HepG2 (cell line): ENCODE measurements at regions not wholly inside any gene's neighbourhood (a gene's known extent, or its start where the extent isn't known, plus 50 kb on each side); places are given as distances from the start of the nearest gene placed in this dataset.

Source experiments
- ATAC-seq: fragments of 200-7000 bp; cut with Tn5 transposase; 3 replicates; pipeline ENCODE4 v1.9.1; 2020; ENCODE audit warnings: mild to moderate bottlenecking, moderate library complexity
- BruUV-seq: library from RNA; stranded (reverse); fragments of 400-500 nt; replicated peaks from 2 replicates; lab custom pipeline; 2021; lab: Mats Ljungman, UMichigan
- CTCF ChIA-PET: fragments of 300-600 bp; formaldehyde crosslinking; extraction: SDS; loops from one replicate; lab custom pipeline; 2021; ENCODE audit warnings: low total read pairs, inconsistent platforms, low intra/inter-chr PET ratio; lab: Yijun Ruan, JAX
- POLR2A ChIA-PET: fragments of 350-600 bp; sonication (Branson Sonifier 250); formaldehyde crosslinking; loops from one replicate; lab custom pipeline; 2020; ENCODE audit warnings: antibody characterized with exemption, inconsistent platforms; lab: Yijun Ruan, JAX
- DNase-seq: peaks from one replicate; pipeline ENCODE4 v3.0.0-alpha.2; 2015; ENCODE audit warnings: low spot score
- FAIRE-seq: peaks from 3 replicates; lab custom pipeline; 2011; peaks lifted over from hg19 to GRCh38; lab: Jason Lieb, UNC
- H2AFZ ChIP-seq: one replicate; pipeline ENCODE4 v1.6.1; 2011; ENCODE audit warnings: low read length, inconsistent platforms
- H3K27ac ChIP-seq: fragments of 300-600 bp; 3 replicates; pipeline ENCODE4 v1.8.0; 2011; ENCODE audit warnings: mixed run types, mild to moderate bottlenecking, mixed read lengths, low read length, inconsistent platforms; ENCODE audit not compliant: insufficient read depth; ENCODE audit errors: extremely low read length
- H3K27me3 ChIP-seq, 2 experiments: fragments of 200-600 bp in 1 of 2; 2 replicates in 1 of 2; 3 replicates in 1 of 2; pipeline versions ENCODE4 v1.6.0 to v1.8.0; 2011; ENCODE audit warnings: low read length in 2 of 2, mild to moderate bottlenecking in 2 of 2, moderate library complexity in 2 of 2, inconsistent platforms in 1 of 2; ENCODE audit not compliant: insufficient read depth in 2 of 2, control insufficient read depth in 1 of 2
- H3K36me3 ChIP-seq, 2 experiments: fragments of 200-600 bp in 1 of 2; replicated peaks in 1 of 2; 2 replicates in 1 of 2; 3 replicates in 1 of 2; pipeline versions ENCODE4 v1.5.1 to v1.8.0; 2011; ENCODE audit warnings: low read length in 2 of 2, inconsistent platforms in 1 of 2; ENCODE audit not compliant: insufficient read depth in 2 of 2, control insufficient read depth in 1 of 2
- H3K4me1 ChIP-seq: 2 replicates; pipeline ENCODE4 v1.5.1; 2012; ENCODE audit warnings: low read length, inconsistent platforms; ENCODE audit not compliant: insufficient read depth
- H3K4me2 ChIP-seq: 2 replicates; pipeline ENCODE4 v1.6.0; 2011; ENCODE audit warnings: low read depth, low read length, inconsistent platforms
- H3K4me3 ChIP-seq, 3 experiments: fragments of 200-600 bp in 1 of 3; sonication (generic), shearing (Covaris generic) in 1 of 3; replicated peaks in 1 of 3; 2 replicates each; pipeline ENCODE4 v1.5.1; 2011 to 2016; ENCODE audit warnings: low read length in 3 of 3, inconsistent platforms in 2 of 3, low read depth in 2 of 3, mild to moderate bottlenecking in 2 of 3, control low read depth in 1 of 3, mixed read lengths in 1 of 3; ENCODE audit not compliant: insufficient read depth in 1 of 3
- H3K79me2 ChIP-seq: one replicate; pipeline ENCODE4 v1.6.1; 2011; ENCODE audit warnings: low read length, inconsistent platforms; ENCODE audit not compliant: insufficient read depth
- H3K9ac ChIP-seq: 2 replicates; pipeline ENCODE4 v1.6.0; 2011; ENCODE audit warnings: mild to moderate bottlenecking, low read depth, low read length, inconsistent platforms; ENCODE audit not compliant: insufficient read depth
- H3K9me3 ChIP-seq: 2 replicates; pipeline ENCODE4 v1.5.1; 2012; ENCODE audit warnings: mild to moderate bottlenecking, low read length
- H4K20me1 ChIP-seq: 2 replicates; pipeline ENCODE4 v1.6.0; 2011; ENCODE audit warnings: inconsistent platforms, mild to moderate bottlenecking, low read length, moderate library complexity; ENCODE audit not compliant: insufficient read depth
- GABPA ChIP-seq, 2 experiments: IDR thresholded peaks; 2 replicates each; pipeline ENCODE4 v1.6.1; 2011 to 2016; ENCODE audit warnings: low read depth in 2 of 2, low read length in 1 of 2, missing biosample characterization in 1 of 2, missing genetic modification characterization in 1 of 2
- MBNL3 ChIP-seq: fragments of 250-450 bp; sonication (Bioruptor Pico); conservative IDR thresholded peaks from 2 replicates; pipeline ENCODE4 v1.8.0; 2022; ENCODE audit warnings: mild to moderate bottlenecking, inconsistent platforms
- MEIS1 ChIP-seq: sonication (generic); formaldehyde crosslinking; IDR thresholded peaks from 2 replicates; pipeline ENCODE4 v1.9.0; 2021; ENCODE audit warnings: mild to moderate bottlenecking, missing genetic modification reagents, moderate library complexity, borderline replicate concordance
- SALL1 ChIP-seq: sonication (generic); formaldehyde crosslinking; IDR thresholded peaks from 2 replicates; pipeline ENCODE4 v1.8.0; 2022; ENCODE audit warnings: mild to moderate bottlenecking, missing genetic modification reagents
- SKI ChIP-seq: fragments of 450-650 bp; IDR thresholded peaks from one replicate; pipeline ENCODE4 v1.6.1; 2018; ENCODE audit warnings: mild to moderate bottlenecking; ENCODE audit not compliant: partially characterized antibody
- SOX5 ChIP-seq: IDR thresholded peaks from 2 replicates; pipeline ENCODE4 v1.6.1; 2016; ENCODE audit warnings: borderline replicate concordance
- TEAD2 ChIP-seq: sonication (generic); formaldehyde crosslinking; IDR thresholded peaks from 2 replicates; pipeline ENCODE4 v1.9.0; 2021; ENCODE audit warnings: missing genetic modification reagents
- ZNF224 ChIP-seq: sonication (generic); formaldehyde crosslinking; IDR thresholded peaks from 2 replicates; pipeline ENCODE4 v1.5.0; 2020; ENCODE audit warnings: mild to moderate bottlenecking, missing genetic modification reagents
- ZSCAN21 ChIP-seq: sonication (generic); formaldehyde crosslinking; IDR thresholded peaks from 2 replicates; pipeline ENCODE4 v1.8.0; 2022; ENCODE audit warnings: mild to moderate bottlenecking, missing genetic modification reagents, moderate library complexity, borderline replicate concordance
- in situ Hi-C: cut with HindIII; loops from 2 replicates; pipeline ENCODE4 v1.10.0; 2017; ENCODE audit warnings: low pct_unique_long_range_greater_than_20kb; ENCODE audit not compliant: extremely low pct_ligation_motif_present
- intact Hi-C: fragments of 100-400 bp; cut with micrococcal nuclease; formaldehyde crosslinking; loops from one replicate; pipeline ENCODE4 v1.10.0; 2022; ENCODE audit not compliant: unreplicated experiment
- TF ChIP-seq, protein P1 (sequence below): sonication (generic); formaldehyde crosslinking; IDR thresholded peaks from one replicate; pipeline ENCODE4 v1.5.1; 2020; ENCODE audit warnings: mild to moderate bottlenecking, missing genetic modification reagents; ENCODE audit errors: not compliant biosample characterization
- TF ChIP-seq, protein P2 (sequence below): sonication (generic); formaldehyde crosslinking; IDR thresholded peaks from 2 replicates; pipeline ENCODE4 v1.5.0; 2020; ENCODE audit warnings: mild to moderate bottlenecking, low read depth, missing genetic modification reagents, borderline replicate concordance
- TF ChIP-seq, protein P3 (sequence below): sonication (generic); formaldehyde crosslinking; IDR thresholded peaks from 2 replicates; pipeline ENCODE4 v1.9.0; 2022; ENCODE audit warnings: low read depth, missing genetic modification reagents

DNA sequence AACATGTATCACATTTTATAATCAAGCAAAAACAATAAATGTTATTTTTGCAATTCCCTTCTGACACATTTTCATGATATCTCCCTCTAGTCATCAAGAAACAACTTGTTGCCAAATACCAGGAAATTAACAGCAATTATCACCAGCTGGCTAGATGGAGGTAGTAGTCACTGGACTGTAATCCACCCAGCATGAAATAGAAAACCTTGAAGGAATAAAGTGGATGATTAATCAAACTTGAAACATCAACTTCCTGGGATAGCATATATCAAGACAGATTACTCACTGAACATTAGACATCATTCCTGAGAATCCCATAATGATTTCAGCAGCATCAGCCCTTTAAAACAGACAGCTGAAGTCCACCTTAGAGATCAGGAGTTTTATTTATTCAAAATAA is 259.0 kb downstream of the CCDC59 start:
- TF ChIP-seq, protein P1, sequence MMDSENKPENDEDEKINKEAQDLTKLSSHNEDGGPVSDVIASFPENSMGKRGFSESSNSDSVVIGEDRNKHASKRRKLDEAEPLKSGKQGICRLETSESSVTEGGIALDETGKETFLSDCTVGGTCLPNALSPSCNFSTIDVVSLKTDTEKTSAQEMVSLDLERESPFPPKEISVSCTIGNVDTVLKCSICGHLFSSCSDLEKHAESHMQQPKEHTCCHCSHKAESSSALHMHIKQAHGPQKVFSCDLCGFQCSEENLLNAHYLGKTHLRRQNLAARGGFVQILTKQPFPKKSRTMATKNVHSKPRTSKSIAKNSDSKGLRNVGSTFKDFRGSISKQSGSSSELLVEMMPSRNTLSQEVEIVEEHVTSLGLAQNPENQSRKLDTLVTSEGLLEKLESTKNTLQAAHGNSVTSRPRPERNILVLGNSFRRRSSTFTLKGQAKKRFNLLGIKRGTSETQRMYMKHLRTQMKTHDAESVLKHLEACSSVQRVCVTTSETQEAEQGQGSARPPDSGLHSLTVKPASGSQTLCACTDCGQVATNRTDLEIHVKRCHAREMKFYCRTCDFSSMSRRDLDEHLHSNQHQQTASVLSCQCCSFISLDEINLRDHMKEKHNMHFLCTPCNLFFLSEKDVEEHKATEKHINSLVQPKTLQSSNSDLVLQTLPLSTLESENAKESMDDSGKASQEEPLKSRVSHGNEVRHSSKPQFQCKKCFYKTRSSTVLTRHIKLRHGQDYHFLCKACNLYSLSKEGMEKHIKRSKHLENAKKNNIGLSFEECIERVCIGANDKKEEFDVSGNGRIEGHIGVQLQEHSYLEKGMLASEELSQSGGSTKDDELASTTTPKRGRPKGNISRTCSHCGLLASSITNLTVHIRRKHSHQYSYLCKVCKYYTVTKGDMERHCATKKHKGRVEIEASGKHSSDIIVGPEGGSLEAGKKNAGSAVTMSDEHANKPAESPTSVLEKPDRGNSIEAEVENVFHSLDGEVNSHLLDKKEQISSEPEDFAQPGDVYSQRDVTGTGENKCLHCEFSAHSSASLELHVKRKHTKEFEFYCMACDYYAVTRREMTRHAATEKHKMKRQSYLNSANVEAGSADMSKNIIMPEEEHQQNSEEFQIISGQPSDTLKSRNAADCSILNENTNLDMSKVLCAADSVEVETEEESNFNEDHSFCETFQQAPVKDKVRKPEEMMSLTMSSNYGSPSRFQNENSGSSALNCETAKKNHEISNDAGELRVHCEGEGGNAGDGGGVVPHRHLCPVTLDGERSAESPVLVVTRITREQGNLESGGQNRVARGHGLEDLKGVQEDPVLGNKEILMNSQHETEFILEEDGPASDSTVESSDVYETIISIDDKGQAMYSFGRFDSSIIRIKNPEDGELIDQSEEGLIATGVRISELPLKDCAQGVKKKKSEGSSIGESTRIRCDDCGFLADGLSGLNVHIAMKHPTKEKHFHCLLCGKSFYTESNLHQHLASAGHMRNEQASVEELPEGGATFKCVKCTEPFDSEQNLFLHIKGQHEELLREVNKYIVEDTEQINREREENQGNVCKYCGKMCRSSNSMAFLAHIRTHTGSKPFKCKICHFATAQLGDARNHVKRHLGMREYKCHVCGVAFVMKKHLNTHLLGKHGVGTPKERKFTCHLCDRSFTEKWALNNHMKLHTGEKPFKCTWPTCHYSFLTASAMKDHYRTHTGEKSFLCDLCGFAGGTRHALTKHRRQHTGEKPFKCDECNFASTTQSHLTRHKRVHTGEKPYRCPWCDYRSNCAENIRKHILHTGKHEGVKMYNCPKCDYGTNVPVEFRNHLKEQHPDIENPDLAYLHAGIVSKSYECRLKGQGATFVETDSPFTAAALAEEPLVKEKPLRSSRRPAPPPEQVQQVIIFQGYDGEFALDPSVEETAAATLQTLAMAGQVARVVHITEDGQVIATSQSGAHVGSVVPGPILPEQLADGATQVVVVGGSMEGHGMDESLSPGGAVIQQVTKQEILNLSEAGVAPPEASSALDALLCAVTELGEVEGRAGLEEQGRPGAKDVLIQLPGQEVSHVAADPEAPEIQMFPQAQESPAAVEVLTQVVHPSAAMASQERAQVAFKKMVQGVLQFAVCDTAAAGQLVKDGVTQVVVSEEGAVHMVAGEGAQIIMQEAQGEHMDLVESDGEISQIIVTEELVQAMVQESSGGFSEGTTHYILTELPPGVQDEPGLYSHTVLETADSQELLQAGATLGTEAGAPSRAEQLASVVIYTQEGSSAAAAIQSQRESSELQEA, result no peak
- no peak for TF ChIP-seq TEAD2 (CRISPR knock-in tag)
- no peak for TF ChIP-seq SALL1
- no peak for TF ChIP-seq MBNL3
- TF ChIP-seq, protein P2, sequence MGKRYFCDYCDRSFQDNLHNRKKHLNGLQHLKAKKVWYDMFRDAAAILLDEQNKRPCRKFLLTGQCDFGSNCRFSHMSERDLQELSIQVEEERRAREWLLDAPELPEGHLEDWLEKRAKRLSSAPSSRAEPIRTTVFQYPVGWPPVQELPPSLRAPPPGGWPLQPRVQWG (CRISPR knock-in tag), result no peak
- TF ChIP-seq GABPA (IDR thresholded peaks at IDR 0.05; ENCODE audit: low read depth, low read length), result no peak
- no peak for TF ChIP-seq GABPA (CRISPR knock-in tag; IDR thresholded peaks at IDR 0.05; ENCODE audit: low read depth)
- TF ChIP-seq, protein P3, sequence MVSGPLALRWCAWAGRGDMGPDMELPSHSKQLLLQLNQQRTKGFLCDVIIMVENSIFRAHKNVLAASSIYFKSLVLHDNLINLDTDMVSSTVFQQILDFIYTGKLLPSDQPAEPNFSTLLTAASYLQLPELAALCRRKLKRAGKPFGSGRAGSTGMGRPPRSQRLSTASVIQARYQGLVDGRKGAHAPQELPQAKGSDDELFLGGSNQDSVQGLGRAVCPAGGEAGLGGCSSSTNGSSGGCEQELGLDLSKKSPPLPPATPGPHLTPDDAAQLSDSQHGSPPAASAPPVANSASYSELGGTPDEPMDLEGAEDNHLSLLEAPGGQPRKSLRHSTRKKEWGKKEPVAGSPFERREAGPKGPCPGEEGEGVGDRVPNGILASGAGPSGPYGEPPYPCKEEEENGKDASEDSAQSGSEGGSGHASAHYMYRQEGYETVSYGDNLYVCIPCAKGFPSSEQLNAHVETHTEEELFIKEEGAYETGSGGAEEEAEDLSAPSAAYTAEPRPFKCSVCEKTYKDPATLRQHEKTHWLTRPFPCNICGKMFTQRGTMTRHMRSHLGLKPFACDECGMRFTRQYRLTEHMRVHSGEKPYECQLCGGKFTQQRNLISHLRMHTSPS, result no peak
- TF ChIP-seq SOX5 (CRISPR knock-in tag), result no peak
- no peak for TF ChIP-seq ZNF224 (CRISPR knock-in tag)
- no peak for TF ChIP-seq MEIS1
- no peak for TF ChIP-seq ZSCAN21 (CRISPR knock-in tag)
- TF ChIP-seq SKI, result no peak
- TF ChIP-seq, all 625 proteins: peak for 0
- H2AFZ ChIP-seq, result no peak overlapping the region
- intact Hi-C loops, result no loop called here
- H4K20me1 ChIP-seq, result no peaks in the 10 kb centered on the region
- H3K36me3 ChIP-seq, result no peaks in the 10 kb centered on the region
- H3K27me3 ChIP-seq, result no peaks in the 10 kb centered on the region
- no peak overlapping the region for H3K4me2 ChIP-seq
- H3K4me1 ChIP-seq, result no peaks in the 10 kb centered on the region
- H3K27ac ChIP-seq, result no peak overlapping the region
- peaks cover 31% of the 10 kb centered on the region for H3K9me3 ChIP-seq
- BruUV-seq, result no TSS peak
- no peak overlapping the region for H3K9ac ChIP-seq
- no peak overlapping the region for H3K4me3 ChIP-seq
- FAIRE-seq, result no peak
- CTCF ChIA-PET, result no interaction called here
- ATAC-seq, result no peak
- no peaks in the 10 kb centered on the region for H3K79me2 ChIP-seq
- DNase-seq, result no peak
- POLR2A ChIA-PET, result no interaction called here
- in situ Hi-C loops, result no loop called here
